Fibroblast of mammary gland (primary cell): ENCODE measurements at regions not wholly inside any gene's neighbourhood (a gene's known extent, or its start where the extent isn't known, plus 50 kb on each side); places are given as distances from the start of the nearest gene placed in this dataset.

Experiments used
- DNase-seq: peaks from one replicate; pipeline ENCODE4 v3.0.0-alpha.2; 2010; ENCODE audit warnings: low read depth
- H3K4me3 ChIP-seq: 2 replicates; pipeline ENCODE4 v1.5.1; 2011; ENCODE audit warnings: low read depth, mild to moderate bottlenecking, low read length, moderate library complexity; ENCODE audit not compliant: control insufficient read depth
- CTCF ChIP-seq: conservative IDR thresholded peaks from 2 replicates; pipeline ENCODE4 v1.5.1; 2011; ENCODE audit warnings: low read depth, low read length, inconsistent platforms; ENCODE audit not compliant: control insufficient read depth, insufficient read depth

GRCh38 chr22:48695731-48696305, 1131.9 kb downstream of the BRD1 start:
- H3K4me3 ChIP-seq, result no peak overlapping the region
- DNase-seq, result no peak
- TF ChIP-seq CTCF, result no peak

- H3K4me3 ChIP-seq, result no peak overlapping the region
- no peak for DNase-seq
- no peak for TF ChIP-seq CTCF
Measured at GRCh38 chr22:48695251-48695650, 1132.4 kb downstream of the BRD1 start.

- TF ChIP-seq CTCF, result no peak
- no peak for DNase-seq
- H3K4me3 ChIP-seq, result no peak overlapping the region
Measured at GRCh38 chr22:48694296-48694883, 1133.3 kb downstream of the BRD1 start.

- H3K4me3 ChIP-seq, result no peak overlapping the region
- no peak for TF ChIP-seq CTCF
- DNase-seq, result no peak
Measured at GRCh38 chr22:48693377-48694135, 1134.1 kb downstream of the BRD1 start.

- no peak overlapping the region for H3K4me3 ChIP-seq
- TF ChIP-seq CTCF, result no peak
- no peak for DNase-seq
Measured at GRCh38 chr22:48692734-48693376, 1134.8 kb downstream of the BRD1 start.

GRCh38 chr22:48691431-48691851, 1136.2 kb downstream of the BRD1 start:
- DNase-seq, result no peak
- no peak for TF ChIP-seq CTCF
- H3K4me3 ChIP-seq, result no peak overlapping the region
